GM12878 (cell line): ENCODE measurements at regions not wholly inside any gene's neighbourhood (a gene's known extent, or its start where the extent isn't known, plus 50 kb on each side); places are given as distances from the start of the nearest gene placed in this dataset.

Experiments
- ATAC-seq: fragments of 200-7000 bp; cut with Tn5 transposase; 3 replicates; pipeline ENCODE4 v1.9.1; 2020; ENCODE audit warnings: mild to moderate bottlenecking, moderate library complexity
- BruUV-seq: library from RNA; stranded (reverse); fragments of 400-500 nt; replicated peaks from 2 replicates; lab custom pipeline; 2021; lab: Mats Ljungman, UMichigan
- CTCF ChIA-PET: fragments of 300-600 bp; sonication (Branson Sonifier 250); formaldehyde crosslinking; extraction: SDS; loops from one replicate; lab custom pipeline; 2021; ENCODE audit warnings: inconsistent platforms; lab: Yijun Ruan, JAX
- POLR2A ChIA-PET: fragments of 350-600 bp; formaldehyde crosslinking; extraction: SDS; loops from one replicate; lab custom pipeline; 2021; ENCODE audit warnings: inconsistent platforms; lab: Charles Lee
- RAD21 ChIA-PET: fragments of 300-600 bp; sonication (Branson Sonifier 250); formaldehyde crosslinking; loops from one replicate; lab custom pipeline; 2023; ENCODE audit warnings: antibody characterized with exemption; ENCODE audit not compliant: unreplicated experiment; lab: Charles Lee
- SMC1A ChIA-PET: fragments of 300-600 bp; sonication (Branson Sonifier 250); formaldehyde crosslinking; loops from one replicate; lab custom pipeline; 2023; ENCODE audit not compliant: unreplicated experiment, uncharacterized antibody; lab: Charles Lee
- DNase-seq: peaks from one replicate; pipeline ENCODE4 v3.0.0-alpha.2; 2011; ENCODE audit warnings: low read depth, low spot score
- FAIRE-seq: peaks from 3 replicates; lab custom pipeline; 2011; peaks lifted over from hg19 to GRCh38; lab: Jason Lieb, UNC
- H2AFZ ChIP-seq: 2 replicates; pipeline ENCODE4 v1.6.0; 2011; ENCODE audit warnings: low read depth, low read length, control low read depth; ENCODE audit not compliant: control insufficient read depth
- H3K27ac ChIP-seq: 2 replicates; pipeline ENCODE4 v1.5.1; 2011; ENCODE audit warnings: control low read depth; ENCODE audit not compliant: control insufficient read depth, insufficient read depth
- H3K27me3 ChIP-seq, 2 experiments: replicated peaks in 1 of 2; 2 replicates each; pipeline versions ENCODE4 v1.6.0 to v1.6.1; 2011; ENCODE audit warnings: low read length in 1 of 2; ENCODE audit not compliant: control insufficient read depth in 2 of 2, insufficient read depth in 2 of 2
- H3K36me3 ChIP-seq, 2 experiments: 2 replicates each; pipeline ENCODE4 v1.5.1; 2011; ENCODE audit warnings: low read length in 1 of 2; ENCODE audit not compliant: control insufficient read depth in 2 of 2, insufficient read depth in 2 of 2
- H3K4me1 ChIP-seq: 2 replicates; pipeline ENCODE4 v1.6.1; 2011; ENCODE audit warnings: mild to moderate bottlenecking, low read length, moderate library complexity, mixed read lengths; ENCODE audit not compliant: control insufficient read depth, insufficient read depth
- H3K4me2 ChIP-seq: 2 replicates; pipeline ENCODE4 v1.6.0; 2011; ENCODE audit warnings: control low read depth; ENCODE audit not compliant: control insufficient read depth, insufficient read depth
- H3K4me3 ChIP-seq: fragments of 200-600 bp; sonication (generic); 2 replicates; pipeline ENCODE4 v1.5.1; 2016
- H3K79me2 ChIP-seq: 2 replicates; pipeline ENCODE4 v1.6.0; 2011; ENCODE audit warnings: low read length; ENCODE audit not compliant: control insufficient read depth, insufficient read depth
- H3K9ac ChIP-seq: 2 replicates; pipeline ENCODE4 v1.8.0; 2011; ENCODE audit warnings: low read length, control low read depth, mixed read lengths; ENCODE audit not compliant: control insufficient read depth, insufficient read depth
- H3K9me3 ChIP-seq: replicated peaks from 3 replicates; pipeline ENCODE4 v1.5.1; 2011; ENCODE audit warnings: mild to moderate bottlenecking, low read length; ENCODE audit not compliant: control insufficient read depth, insufficient read depth
- H4K20me1 ChIP-seq: 2 replicates; pipeline ENCODE4 v1.6.0; 2011; ENCODE audit not compliant: control insufficient read depth, insufficient read depth
- ASH2L ChIP-seq: fragments of 300-600, 200-600 bp; sonication (generic); IDR thresholded peaks from 2 replicates; pipeline ENCODE4 v1.6.1; 2017; ENCODE audit warnings: low read depth, mild to moderate bottlenecking, borderline replicate concordance
- CTCF ChIP-seq, 3 experiments: IDR thresholded peaks in 2 of 3; conservative IDR thresholded peaks in 1 of 3; 2 replicates each; pipeline ENCODE4 v1.5.1; 2011; ENCODE audit warnings: low read depth in 3 of 3, low read length in 3 of 3, mild to moderate bottlenecking in 3 of 3, control low read depth in 2 of 3, moderate library complexity in 2 of 3, inconsistent platforms in 1 of 3, mixed read lengths in 1 of 3; ENCODE audit not compliant: control insufficient read depth in 2 of 3, insufficient read depth in 1 of 3; ENCODE audit errors: extremely low read depth in 1 of 3
- E4F1 ChIP-seq: fragments of 450-650 bp; IDR thresholded peaks from 2 replicates; pipeline ENCODE4 v1.6.1; 2018; ENCODE audit warnings: borderline replicate concordance, mild to moderate bottlenecking; ENCODE audit not compliant: partially characterized antibody
- EP300 ChIP-seq, 2 experiments: fragments of 150-350 bp in 1 of 2; IDR thresholded peaks; 2 replicates each; pipeline ENCODE4 v1.6.1; 2011 to 2012; ENCODE audit warnings: low read depth in 2 of 2, low read length in 2 of 2, borderline replicate concordance in 1 of 2, improper control_type of control experiment in 1 of 2, inconsistent platforms in 1 of 2; ENCODE audit not compliant: control insufficient read depth in 1 of 2
- KAT2A ChIP-seq: conservative IDR thresholded peaks from 2 replicates; pipeline ENCODE4 v1.6.1; 2011; ENCODE audit warnings: low read depth, low read length; ENCODE audit not compliant: control insufficient read depth
- KDM1A ChIP-seq: fragments of 200-600 bp; sonication (generic); IDR thresholded peaks from 2 replicates; pipeline ENCODE4 v1.6.1; 2016; ENCODE audit warnings: borderline replicate concordance
- NR2F1 ChIP-seq: fragments of 450-650 bp; conservative IDR thresholded peaks from 2 replicates; pipeline ENCODE4 v1.6.1; 2017; ENCODE audit warnings: mild to moderate bottlenecking
- NRF1 ChIP-seq: conservative IDR thresholded peaks from 2 replicates; pipeline ENCODE4 v1.6.1; 2011; ENCODE audit warnings: mild to moderate bottlenecking, low read depth, low read length, improper control_type of control experiment
- PBX3 ChIP-seq: IDR thresholded peaks from 2 replicates; pipeline ENCODE4 v1.6.1; 2011; ENCODE audit warnings: mild to moderate bottlenecking, low read depth, low read length, moderate library complexity; ENCODE audit not compliant: insufficient replicate concordance
- POLR2AphosphoS2 ChIP-seq: IDR thresholded peaks from 2 replicates; pipeline ENCODE4 v1.6.1; 2011; ENCODE audit warnings: low read depth, mild to moderate bottlenecking, low read length, improper control_type of control experiment, moderate library complexity
- SUZ12 ChIP-seq: fragments of 200-600 bp; sonication (generic); IDR thresholded peaks from one replicate; pipeline ENCODE4 v1.6.1; 2018; ENCODE audit warnings: antibody characterized with exemption, mild to moderate bottlenecking; ENCODE audit not compliant: unreplicated experiment
- TCF3 ChIP-seq: IDR thresholded peaks from 2 replicates; pipeline ENCODE4 v1.6.1; 2012; ENCODE audit warnings: low read depth, mild to moderate bottlenecking, low read length, borderline replicate concordance; ENCODE audit not compliant: insufficient read depth
- WGBS: methylation state at CpG from one replicate; pipeline ENCODE4 v1.1.6; 2016; ENCODE audit warnings: low lambda C conversion rate; ENCODE audit not compliant: insufficient replicate concordance, insufficient coverage; ENCODE audit errors: missing lambda C conversion rate; 5-methylcytosine and 5-hydroxymethylcytosine counted together
- in situ Hi-C: fragments of 300-500 bp; cut with MboI; formaldehyde crosslinking; loops from 9 replicates; pipeline ENCODE4 v1.14.3; 2018; ENCODE audit warnings: mixed read lengths
- intact Hi-C: fragments of 100-400 bp; cut with micrococcal nuclease; formaldehyde crosslinking; loops from one replicate; pipeline ENCODE4 v1.14.2; 2022; ENCODE audit not compliant: unreplicated experiment
- TF ChIP-seq, protein P1 (sequence below): fragments of 450-650 bp; IDR thresholded peaks from 2 replicates; pipeline ENCODE4 v1.6.1; 2017; ENCODE audit warnings: mild to moderate bottlenecking, moderate library complexity

DNA sequence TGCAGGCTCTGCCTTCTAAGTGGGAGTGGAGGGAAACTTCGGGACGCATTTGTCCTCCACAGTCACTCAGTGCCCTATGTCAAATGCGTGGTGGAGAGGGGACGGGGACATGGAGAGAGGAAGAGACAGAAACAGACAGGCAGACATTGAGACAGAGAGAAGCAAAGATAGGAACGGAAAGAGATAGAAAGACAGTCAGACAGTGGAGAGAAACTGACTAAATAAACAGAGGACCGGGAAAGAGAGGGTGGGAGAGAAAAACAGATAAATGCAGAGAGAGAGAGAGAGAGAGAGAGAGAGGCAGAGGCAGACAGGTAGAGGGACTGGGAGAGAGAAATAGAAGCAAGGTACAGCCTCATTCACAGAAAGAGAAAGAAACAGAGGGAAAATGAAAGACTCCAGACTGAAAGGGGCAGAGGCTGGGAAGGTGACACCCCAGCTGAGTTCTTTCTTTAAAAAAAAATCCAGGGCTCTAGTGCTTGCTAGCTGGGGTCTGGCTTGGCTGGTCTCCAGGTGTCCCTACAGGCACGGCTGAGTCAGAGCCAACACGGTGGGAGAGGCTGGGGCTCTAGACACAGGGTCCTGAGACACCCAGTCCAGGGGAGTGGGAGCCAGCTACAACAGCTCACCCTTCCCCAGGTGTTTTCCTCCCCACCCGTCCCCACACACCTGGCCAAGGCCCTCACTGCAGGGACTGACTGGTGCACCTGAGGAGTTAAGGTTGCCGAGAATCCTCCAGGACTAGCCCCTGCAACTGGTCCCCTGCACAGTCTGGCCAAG lies 506.1 kb upstream of the PROK2 start:
- no peaks in the 10 kb centered on the region for H4K20me1 ChIP-seq
- no peaks in the 10 kb centered on the region for H3K9me3 ChIP-seq
- intact Hi-C loops (no loop called here), in situ Hi-C loops (no loop called here)
- H3K27me3 ChIP-seq = no peaks in the 10 kb centered on the region
- H3K9ac ChIP-seq = no peak overlapping the region
- WGBS = 54% methylated on average over 10 of the region's 10 CpGs
- H3K4me3 ChIP-seq = no peak overlapping the region
- H3K4me1 ChIP-seq = peaks cover 9% of the 10 kb centered on the region
- DNase-seq (no peak), ATAC-seq (no peak), FAIRE-seq (no peak)
- no peak overlapping the region for H3K4me2 ChIP-seq
- H3K79me2 ChIP-seq = no peaks in the 10 kb centered on the region
- POLR2A ChIA-PET = no interaction called here
- no peaks in the 10 kb centered on the region for H3K36me3 ChIP-seq
- SMC1A ChIA-PET = no interaction called here
- CTCF ChIA-PET = no interaction called here
- no peak overlapping the region for H2AFZ ChIP-seq
- no TSS peak for BruUV-seq
- RAD21 ChIA-PET = no interaction called here
- no peak overlapping the region for H3K27ac ChIP-seq
- TF ChIP-seq POLR2AphosphoS2 = no peak
- TF ChIP-seq KAT2A = no peak
- no peak for TF ChIP-seq ASH2L
- TF ChIP-seq NR2F1 = no peak
- no peak for TF ChIP-seq KDM1A
- TF ChIP-seq SUZ12 = no peak
- TF ChIP-seq E4F1 = no peak
- no peak for TF ChIP-seq CTCF (IDR thresholded peaks at IDR 0.05 in 2 of 3, conservative IDR thresholded peaks at IDR 0.05 in 1 of 3; ENCODE audit: control insufficient read depth in 2 of 3, extremely low read depth in 1 of 3, insufficient read depth in 1 of 3, low read depth in 3 of 3, low read length in 3 of 3)
- TF ChIP-seq PBX3 = no peak
- TF ChIP-seq NRF1 = no peak
- no peak for TF ChIP-seq EP300 (IDR thresholded peaks at IDR 0.05; ENCODE audit: borderline replicate concordance in 1 of 2, control insufficient read depth in 1 of 2, low read depth in 2 of 2, low read length in 2 of 2)
- TF ChIP-seq, protein P1, sequence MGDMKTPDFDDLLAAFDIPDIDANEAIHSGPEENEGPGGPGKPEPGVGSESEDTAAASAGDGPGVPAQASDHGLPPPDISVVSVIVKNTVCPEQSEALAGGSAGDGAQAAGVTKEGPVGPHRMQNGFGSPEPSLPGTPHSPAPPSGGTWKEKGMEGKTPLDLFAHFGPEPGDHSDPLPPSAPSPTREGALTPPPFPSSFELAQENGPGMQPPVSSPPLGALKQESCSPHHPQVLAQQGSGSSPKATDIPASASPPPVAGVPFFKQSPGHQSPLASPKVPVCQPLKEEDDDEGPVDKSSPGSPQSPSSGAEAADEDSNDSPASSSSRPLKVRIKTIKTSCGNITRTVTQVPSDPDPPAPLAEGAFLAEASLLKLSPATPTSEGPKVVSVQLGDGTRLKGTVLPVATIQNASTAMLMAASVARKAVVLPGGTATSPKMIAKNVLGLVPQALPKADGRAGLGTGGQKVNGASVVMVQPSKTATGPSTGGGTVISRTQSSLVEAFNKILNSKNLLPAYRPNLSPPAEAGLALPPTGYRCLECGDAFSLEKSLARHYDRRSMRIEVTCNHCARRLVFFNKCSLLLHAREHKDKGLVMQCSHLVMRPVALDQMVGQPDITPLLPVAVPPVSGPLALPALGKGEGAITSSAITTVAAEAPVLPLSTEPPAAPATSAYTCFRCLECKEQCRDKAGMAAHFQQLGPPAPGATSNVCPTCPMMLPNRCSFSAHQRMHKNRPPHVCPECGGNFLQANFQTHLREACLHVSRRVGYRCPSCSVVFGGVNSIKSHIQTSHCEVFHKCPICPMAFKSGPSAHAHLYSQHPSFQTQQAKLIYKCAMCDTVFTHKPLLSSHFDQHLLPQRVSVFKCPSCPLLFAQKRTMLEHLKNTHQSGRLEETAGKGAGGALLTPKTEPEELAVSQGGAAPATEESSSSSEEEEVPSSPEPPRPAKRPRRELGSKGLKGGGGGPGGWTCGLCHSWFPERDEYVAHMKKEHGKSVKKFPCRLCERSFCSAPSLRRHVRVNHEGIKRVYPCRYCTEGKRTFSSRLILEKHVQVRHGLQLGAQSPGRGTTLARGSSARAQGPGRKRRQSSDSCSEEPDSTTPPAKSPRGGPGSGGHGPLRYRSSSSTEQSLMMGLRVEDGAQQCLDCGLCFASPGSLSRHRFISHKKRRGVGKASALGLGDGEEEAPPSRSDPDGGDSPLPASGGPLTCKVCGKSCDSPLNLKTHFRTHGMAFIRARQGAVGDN = no peak
- no peak for TF ChIP-seq TCF3
